Breast epithelium (tissue), 3 donors: ENCODE measurements at regions not wholly inside any gene's neighbourhood (a gene's known extent, or its start where the extent isn't known, plus 50 kb on each side); places are given as distances from the start of the nearest gene placed in this dataset.

Experiments
- CTCF ChIP-seq, 3 donors: fragments of 450-650 bp; IDR thresholded peaks; one replicate each; pipeline ENCODE4 v1.5.1; 2016 to 2017; ENCODE audit warnings: antibody characterized with exemption in 3 of 3, mild to moderate bottlenecking in 3 of 3, moderate library complexity in 3 of 3
- POLR2AphosphoS5 ChIP-seq, 3 donors: sonication (generic); formaldehyde crosslinking; IDR thresholded peaks; one replicate each; pipeline ENCODE4 v1.6.1; 2017; ENCODE audit warnings: antibody characterized with exemption in 3 of 3

- TF ChIP-seq CTCF (IDR thresholded peaks at IDR 0.05) (no peak), POLR2AphosphoS5 (IDR thresholded peaks at IDR 0.05) (no peak)
Measured at GRCh38 chr2:153661801-153662200, 183.2 kb upstream of the RPRM start.
